Lung (tissue), 11 donors: ENCODE measurements at regions not wholly inside any gene's neighbourhood (a gene's known extent, or its start where the extent isn't known, plus 50 kb on each side); places are given as distances from the start of the nearest gene placed in this dataset.

ENCODE experiments used
- ATAC-seq: fragments of 200-7000 bp; cut with Tn5 transposase; one replicate; pipeline ENCODE4 v1.9.1; 2020; ENCODE audit warnings: moderate number of reproducible peaks; ENCODE audit not compliant: insufficient read depth, low FRiP score
- DNase-seq, 3 donors: peaks; one replicate each; pipeline ENCODE4 v3.0.0-alpha.2; 2013 to 2017
- H3K27ac ChIP-seq, 2 donors: one replicate each; pipeline ENCODE4 v1.5.1; 2013; ENCODE audit warnings: mild to moderate bottlenecking in 2 of 2, moderate library complexity in 2 of 2, control low read depth in 1 of 2, inconsistent platforms in 1 of 2, low read depth in 1 of 2, low read length in 1 of 2
- H3K27me3 ChIP-seq, 3 donors: one replicate each; pipeline ENCODE4 v1.5.1; 2013; ENCODE audit warnings: low read length in 2 of 3; ENCODE audit not compliant: control insufficient read depth in 3 of 3, insufficient read depth in 3 of 3
- H3K36me3 ChIP-seq, 4 donors: one replicate each; pipeline ENCODE4 v1.5.1; 2013; ENCODE audit warnings: low read length in 4 of 4, mild to moderate bottlenecking in 1 of 4, moderate library complexity in 1 of 4; ENCODE audit not compliant: control insufficient read depth in 4 of 4, insufficient read depth in 4 of 4
- H3K4me1 ChIP-seq, 5 donors: one replicate each; pipeline ENCODE4 v1.5.1; 2013; ENCODE audit warnings: low read length in 5 of 5, mild to moderate bottlenecking in 2 of 5, moderate library complexity in 1 of 5; ENCODE audit not compliant: control insufficient read depth in 5 of 5, insufficient read depth in 5 of 5
- H3K4me3 ChIP-seq: one replicate; pipeline ENCODE4 v1.5.1; 2013; ENCODE audit warnings: mild to moderate bottlenecking, control low read depth, moderate library complexity
- H3K9ac ChIP-seq, 2 donors: one replicate each; pipeline ENCODE4 v1.5.1; 2013; ENCODE audit warnings: low read length in 2 of 2, control low read depth in 1 of 2; ENCODE audit not compliant: insufficient read depth in 1 of 2
- H3K9me3 ChIP-seq, 4 donors: one replicate each; pipeline ENCODE4 v1.5.1; 2013; ENCODE audit warnings: low read length in 3 of 4, mild to moderate bottlenecking in 1 of 4, moderate library complexity in 1 of 4; ENCODE audit not compliant: control insufficient read depth in 4 of 4, insufficient read depth in 3 of 4
- CTCF ChIP-seq: IDR thresholded peaks from 2 replicates; pipeline ENCODE4 v1.5.1; 2012; ENCODE audit warnings: mild to moderate bottlenecking; ENCODE audit errors: control extremely low read depth, extremely low read depth
- WGBS, 2 donors: extraction: QIAGEN DNeasy Blood & Tissue Kit; methylation state at CpG; one replicate each; pipeline ENCODE4 v1.1.7; 2013; 5-methylcytosine and 5-hydroxymethylcytosine counted together
- donor health status: control.
- donor health status: control.
- donor health status: Bipolar disorder and iron deficiency.
- donor health status: healthy.
- donor health status: DM: yes; HTN: yes; CAD: no.

- Histone ChIP-seq H3K27ac (no peak overlapping the region), H3K4me3 (no peak overlapping the region), H3K4me1 (no peaks in the 10 kb centered on the region), H3K9me3 (peaks cover 0 to 4% (median under 1%) of the 10 kb centered on the region in 4 donors), H3K27me3 (no peaks in the 10 kb centered on the region), H3K36me3 (no peaks in the 10 kb centered on the region), H3K9ac (no peak overlapping the region)
- 72 to 91% methylated on average over 1 of the region's 1 CpG for WGBS, 2 donors
- no peak for TF ChIP-seq CTCF
- no peak for ATAC-seq
- DNase-seq, result no peak
These were observed 538.9 kb downstream of the LMO4 start for GRCh38 chr1:87867626-87868025.

- TF ChIP-seq CTCF, result no peak
- peak; percentile 82 for ATAC-seq
- H3K27ac ChIP-seq, result no peak overlapping the region
These were observed 540.9 kb downstream of the LMO4 start for GRCh38 chr1:87869567-87869966.

GRCh38 chr1:87872189-87872588, 543.5 kb downstream of the LMO4 start:
- Histone ChIP-seq H3K27me3 (no peaks in the 10 kb centered on the region), H3K36me3 (no peaks in the 10 kb centered on the region), H3K4me3 (no peak overlapping the region), H3K4me1 (no peaks in the 10 kb centered on the region), H3K27ac (no peak overlapping the region), H3K9ac (no peak overlapping the region), H3K9me3 (no peaks in the 10 kb centered on the region)
- ATAC-seq, result no peak
- DNase-seq, result no peak
- 80 to 85% methylated on average over 2 of the region's 2 CpGs for WGBS, 2 donors
- TF ChIP-seq CTCF, result no peak

More at GRCh38 chr1:87869567-87869966, 540.9 kb downstream of the LMO4 start:
- Histone ChIP-seq H3K9ac (no peak overlapping the region), H3K9me3 (peaks cover 0 to 4% (median under 1%) of the 10 kb centered on the region in 4 donors), H3K4me3 (no peak overlapping the region), H3K27me3 (no peaks in the 10 kb centered on the region), H3K4me1 (no peaks in the 10 kb centered on the region), H3K36me3 (no peaks in the 10 kb centered on the region)
- WGBS, 2 donors, result 39 to 42% methylated on average over 1 of the region's 1 CpG
- DNase-seq, result no peak

- no peak for DNase-seq
- Histone ChIP-seq H3K36me3 (no peaks in the 10 kb centered on the region), H3K4me3 (no peak overlapping the region), H3K9me3 (no peaks in the 10 kb centered on the region), H3K9ac (no peak overlapping the region), H3K27me3 (no peaks in the 10 kb centered on the region), H3K27ac (no peak overlapping the region), H3K4me1 (no peaks in the 10 kb centered on the region)
- ATAC-seq, result no peak
- TF ChIP-seq CTCF, result no peak
- 88 to 91% methylated on average over 3 of the region's 3 CpGs for WGBS, 2 donors
These were observed 544.0 kb downstream of the LMO4 start for GRCh38 chr1:87872692-87873091.
